Testis (tissue), 2 donors: ENCODE measurements at regions not wholly inside any gene's neighbourhood (a gene's known extent, or its start where the extent isn't known, plus 50 kb on each side); places are given as distances from the start of the nearest gene placed in this dataset.

Experiments used
- DNase-seq: peaks from one replicate; pipeline ENCODE4 v3.0.0-alpha.2; 2019
- H3K27ac ChIP-seq, 2 donors: fragments of 200-600 bp; sonication (generic); one replicate each; pipeline ENCODE4 v1.5.1; 2019
- H3K27me3 ChIP-seq: fragments of 200-600 bp; sonication (generic); one replicate; pipeline ENCODE4 v1.5.1; 2019
- H3K36me3 ChIP-seq: fragments of 200-600 bp; sonication (generic); one replicate; pipeline ENCODE4 v1.5.1; 2017; ENCODE audit warnings: low read depth; ENCODE audit errors: missing control alignments
- H3K4me1 ChIP-seq: fragments of 200-600 bp; sonication (generic); one replicate; pipeline ENCODE4 v1.5.1; 2019
- H3K4me3 ChIP-seq, 2 donors: fragments of 200-600 bp; sonication (generic); one replicate each; pipeline ENCODE4 v1.5.1; 2017 to 2019
- H3K9me3 ChIP-seq: fragments of 200-600 bp; sonication (generic); one replicate; pipeline ENCODE4 v1.5.1; 2017
- POLR2A ChIP-seq: fragments of 450-650 bp; IDR thresholded peaks from one replicate; pipeline ENCODE4 v1.6.1; 2017; ENCODE audit warnings: antibody characterized with exemption, mild to moderate bottlenecking, moderate library complexity
- WGBS, 2 donors: methylation state at CpG; one replicate each; pipeline ENCODE4 v1.1.5; 2018; 5-methylcytosine and 5-hydroxymethylcytosine counted together
- intact Hi-C: fragments of 100-400 bp; cut with DNase I; formaldehyde crosslinking; loops from one replicate; pipeline ENCODE4 v1.15.1; 2023; ENCODE audit warnings: low total_unique reads
- TF ChIP-seq, protein P1 (sequence below), 3 experiments: fragments of 450-650 bp in 2 of 3; fragments of 200-600 bp in 1 of 3; sonication (generic) in 1 of 3; IDR thresholded peaks; one replicate each; pipeline ENCODE4 v1.5.1; 2016 to 2019; ENCODE audit warnings: antibody characterized with exemption in 3 of 3, mild to moderate bottlenecking in 2 of 3, moderate library complexity in 1 of 3

DNA sequence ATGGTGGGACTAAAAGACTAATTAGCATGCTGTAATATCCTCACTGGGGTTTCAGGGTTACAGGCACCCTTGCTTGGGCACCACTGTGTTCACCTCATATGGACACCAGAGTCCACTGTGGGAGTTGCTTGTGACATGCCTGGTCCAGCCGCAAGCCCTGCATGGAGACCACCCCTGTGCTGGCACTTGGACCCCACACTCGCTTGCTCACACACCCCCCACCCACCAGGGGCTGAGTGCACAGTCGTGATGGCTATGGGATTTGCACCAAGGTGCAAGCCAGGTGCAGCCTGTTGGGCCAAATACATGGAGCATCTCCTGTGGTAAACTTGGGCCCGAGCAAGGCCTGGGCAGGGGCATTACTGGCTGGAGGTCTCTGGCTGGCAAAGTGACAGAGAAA is 129.1 kb downstream of the SYT10 start:
- intact Hi-C loops, result no loop called here

DNA sequence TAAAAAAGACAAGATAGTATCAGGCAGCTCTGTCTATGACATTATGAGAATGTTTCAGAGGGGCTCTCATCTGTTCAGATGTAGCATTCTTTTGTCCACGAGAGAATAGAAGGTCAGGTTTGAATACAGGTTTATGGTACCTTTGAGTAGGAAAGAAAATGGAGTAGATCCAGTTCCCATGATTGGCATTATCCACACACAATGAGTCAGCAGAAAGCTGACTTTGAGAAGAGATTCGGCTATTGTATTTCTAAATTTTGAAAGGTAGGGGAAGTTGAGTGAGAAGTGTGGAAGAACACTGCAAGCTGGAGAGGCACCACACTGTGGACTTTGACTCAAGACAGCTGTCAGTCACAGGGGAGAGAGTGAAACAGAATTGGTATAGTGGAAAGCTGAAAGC is 135.4 kb downstream of the SYT10 start:
- no peaks in the 10 kb centered on the region for H3K36me3 ChIP-seq
- H3K27ac ChIP-seq, result no peak overlapping the region
- H3K9me3 ChIP-seq, result no peaks in the 10 kb centered on the region
- 85 to 88% methylated on average over 2 of the region's 2 CpGs for WGBS, 2 donors
- no peak for DNase-seq
- H3K4me3 ChIP-seq, result no peak overlapping the region
- H3K4me1 ChIP-seq, result no peaks in the 10 kb centered on the region
- intact Hi-C loops, result no loop called here
- TF ChIP-seq, protein P1, sequence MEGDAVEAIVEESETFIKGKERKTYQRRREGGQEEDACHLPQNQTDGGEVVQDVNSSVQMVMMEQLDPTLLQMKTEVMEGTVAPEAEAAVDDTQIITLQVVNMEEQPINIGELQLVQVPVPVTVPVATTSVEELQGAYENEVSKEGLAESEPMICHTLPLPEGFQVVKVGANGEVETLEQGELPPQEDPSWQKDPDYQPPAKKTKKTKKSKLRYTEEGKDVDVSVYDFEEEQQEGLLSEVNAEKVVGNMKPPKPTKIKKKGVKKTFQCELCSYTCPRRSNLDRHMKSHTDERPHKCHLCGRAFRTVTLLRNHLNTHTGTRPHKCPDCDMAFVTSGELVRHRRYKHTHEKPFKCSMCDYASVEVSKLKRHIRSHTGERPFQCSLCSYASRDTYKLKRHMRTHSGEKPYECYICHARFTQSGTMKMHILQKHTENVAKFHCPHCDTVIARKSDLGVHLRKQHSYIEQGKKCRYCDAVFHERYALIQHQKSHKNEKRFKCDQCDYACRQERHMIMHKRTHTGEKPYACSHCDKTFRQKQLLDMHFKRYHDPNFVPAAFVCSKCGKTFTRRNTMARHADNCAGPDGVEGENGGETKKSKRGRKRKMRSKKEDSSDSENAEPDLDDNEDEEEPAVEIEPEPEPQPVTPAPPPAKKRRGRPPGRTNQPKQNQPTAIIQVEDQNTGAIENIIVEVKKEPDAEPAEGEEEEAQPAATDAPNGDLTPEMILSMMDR (IDR thresholded peaks at IDR 0.05), result no peak
- TF ChIP-seq POLR2A, result no peak
- H3K27me3 ChIP-seq, result no peaks in the 10 kb centered on the region

More for the DNA sequence above, 129.1 kb downstream of the SYT10 start:
- Histone ChIP-seq H3K36me3 (no peaks in the 10 kb centered on the region), H3K27me3 (no peaks in the 10 kb centered on the region), H3K9me3 (no peaks in the 10 kb centered on the region), H3K27ac (no peak overlapping the region), H3K4me1 (no peaks in the 10 kb centered on the region), H3K4me3 (no peak overlapping the region)
- DNase-seq, result no peak
- no peak for TF ChIP-seq POLR2A
- TF ChIP-seq, protein P1 (IDR thresholded peaks at IDR 0.05), result no peak
- 84 to 94% methylated on average over 2 to 4 of the region's 4 CpGs for WGBS, 2 donors

DNA sequence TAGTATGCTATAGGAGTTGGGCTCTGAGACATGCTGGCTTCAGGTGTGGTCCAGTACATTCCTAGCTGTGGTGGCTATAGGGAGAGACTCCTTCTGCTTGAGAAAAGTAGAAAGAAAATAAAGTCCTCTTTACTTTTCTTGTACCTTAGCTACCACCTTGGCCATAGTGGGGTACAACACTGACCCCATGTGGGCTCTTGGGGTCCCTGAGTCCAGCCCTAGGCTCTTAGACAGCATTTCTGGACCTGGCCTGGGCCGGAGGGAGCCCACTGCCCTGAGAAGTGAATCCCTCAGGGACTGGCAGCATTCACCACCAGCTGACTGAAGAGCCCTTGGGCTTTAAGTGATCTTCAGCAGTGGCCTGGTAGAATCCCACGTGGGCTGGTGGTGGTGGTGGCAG is 143.1 kb downstream of the SYT10 start:
- no peaks in the 10 kb centered on the region for H3K9me3 ChIP-seq
- no peak overlapping the region for H3K27ac ChIP-seq
- H3K4me1 ChIP-seq, result no peaks in the 10 kb centered on the region
- no peak overlapping the region for H3K4me3 ChIP-seq
- WGBS, 2 donors, result 60% methylated on average over 2 of the region's 2 CpGs
- H3K36me3 ChIP-seq, result no peaks in the 10 kb centered on the region
- intact Hi-C loops, result no loop called here
- TF ChIP-seq, protein P1 (IDR thresholded peaks at IDR 0.05), result no peak
- TF ChIP-seq POLR2A, result no peak
- no peak for DNase-seq
- no peaks in the 10 kb centered on the region for H3K27me3 ChIP-seq

DNA sequence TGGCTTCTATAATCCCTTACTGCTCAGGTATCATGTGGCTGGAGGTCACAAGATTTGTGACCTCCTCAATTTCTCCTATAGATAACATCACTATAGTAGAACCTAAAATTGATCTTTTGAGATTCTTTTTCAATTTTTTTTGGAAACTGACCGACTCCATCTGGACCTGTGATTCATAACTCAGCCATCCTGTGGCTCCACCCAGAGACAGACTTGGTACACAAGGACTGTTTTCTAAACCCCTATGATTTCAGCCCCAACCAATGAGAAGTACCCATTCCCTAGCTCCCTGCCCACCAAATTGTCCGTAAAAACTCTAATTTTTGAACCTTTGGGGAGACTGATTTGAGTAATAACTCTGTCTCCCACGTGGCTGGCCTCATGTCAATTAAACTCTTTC is 148.9 kb downstream of the SYT10 start:
- Histone ChIP-seq H3K27me3 (no peaks in the 10 kb centered on the region), H3K36me3 (no peaks in the 10 kb centered on the region), H3K9me3 (no peaks in the 10 kb centered on the region), H3K4me1 (no peaks in the 10 kb centered on the region), H3K27ac (no peak overlapping the region), H3K4me3 (no peak overlapping the region)
- no peak for TF ChIP-seq POLR2A
- TF ChIP-seq, protein P1 (IDR thresholded peaks at IDR 0.05), result no peak
- intact Hi-C loops, result no loop called here
- no peak for DNase-seq
- WGBS, 2 donors, result 55 to 75% methylated on average over 3 of the region's 3 CpGs

DNA sequence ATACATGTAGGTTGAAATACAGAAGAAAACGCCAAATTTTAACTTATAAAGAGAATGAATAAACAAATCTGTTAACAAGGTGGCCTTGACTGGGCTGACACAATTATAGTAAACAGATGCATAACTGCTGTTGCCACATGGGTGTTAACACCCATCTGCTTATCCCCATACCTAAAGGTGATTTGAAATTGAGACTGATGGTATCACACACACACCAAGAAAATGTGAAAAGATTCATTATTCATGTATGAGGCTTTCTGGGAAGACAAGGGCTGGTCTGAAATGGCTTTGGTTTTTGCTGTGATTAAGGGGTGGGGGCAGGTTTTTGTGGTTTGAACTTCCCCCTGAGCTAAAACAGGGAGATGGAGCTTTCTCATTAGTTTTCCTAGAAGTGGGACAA is 156.6 kb downstream of the SYT10 start:
- no peak overlapping the region for H3K27ac ChIP-seq
- intact Hi-C loops, result no loop called here
- H3K4me1 ChIP-seq, result no peaks in the 10 kb centered on the region
- WGBS, 2 donors, result 70 to 95% methylated on average over 1 of the region's 1 CpG
- DNase-seq, result no peak
- TF ChIP-seq, protein P1 (IDR thresholded peaks at IDR 0.05), result no peak
- TF ChIP-seq POLR2A, result no peak
- H3K27me3 ChIP-seq, result no peaks in the 10 kb centered on the region
- no peaks in the 10 kb centered on the region for H3K36me3 ChIP-seq
- no peaks in the 10 kb centered on the region for H3K9me3 ChIP-seq
- H3K4me3 ChIP-seq, result no peak overlapping the region
